OCI-LY7 (cell line): ENCODE measurements at regions not wholly inside any gene's neighbourhood (a gene's known extent, or its start where the extent isn't known, plus 50 kb on each side); places are given as distances from the start of the nearest gene placed in this dataset.

Experiments used
- EZH2phosphoT487 ChIP-seq: fragments of 200-600 bp; sonication (generic); IDR thresholded peaks from 2 replicates; pipeline ENCODE4 v1.6.1; 2018; ENCODE audit warnings: low read depth, borderline replicate concordance, mild to moderate bottlenecking, mixed run types, antibody characterized with exemption, low read length, moderate library complexity, mixed read lengths
- TF ChIP-seq, protein P1 (sequence below): fragments of 200-600 bp; sonication (generic); conservative IDR thresholded peaks from 2 replicates; pipeline ENCODE4 v1.5.1; 2014; ENCODE audit warnings: mild to moderate bottlenecking, antibody characterized with exemption, low read length, moderate library complexity, mixed read lengths

DNA sequence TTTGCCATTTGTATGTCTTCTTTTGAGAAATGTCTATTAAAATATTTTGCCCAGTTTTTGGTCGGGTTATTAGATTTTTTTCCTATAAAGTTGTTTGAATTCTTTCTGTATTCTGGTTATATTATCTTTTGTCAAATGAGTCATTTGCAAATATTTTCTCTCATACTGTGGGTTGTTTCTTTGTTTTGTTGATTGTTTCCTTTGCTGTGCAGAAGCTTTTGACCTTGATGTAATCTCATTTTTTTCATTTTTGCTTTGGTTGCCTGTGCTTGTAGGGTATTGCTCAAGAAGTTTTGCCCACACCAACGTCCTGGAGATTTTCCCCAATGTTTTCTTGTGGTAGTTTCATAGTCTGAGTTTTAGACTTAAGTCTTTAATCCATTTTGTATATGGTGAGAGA, 245.7 kb downstream of the ADCYAP1 start:
- TF ChIP-seq, protein P1, sequence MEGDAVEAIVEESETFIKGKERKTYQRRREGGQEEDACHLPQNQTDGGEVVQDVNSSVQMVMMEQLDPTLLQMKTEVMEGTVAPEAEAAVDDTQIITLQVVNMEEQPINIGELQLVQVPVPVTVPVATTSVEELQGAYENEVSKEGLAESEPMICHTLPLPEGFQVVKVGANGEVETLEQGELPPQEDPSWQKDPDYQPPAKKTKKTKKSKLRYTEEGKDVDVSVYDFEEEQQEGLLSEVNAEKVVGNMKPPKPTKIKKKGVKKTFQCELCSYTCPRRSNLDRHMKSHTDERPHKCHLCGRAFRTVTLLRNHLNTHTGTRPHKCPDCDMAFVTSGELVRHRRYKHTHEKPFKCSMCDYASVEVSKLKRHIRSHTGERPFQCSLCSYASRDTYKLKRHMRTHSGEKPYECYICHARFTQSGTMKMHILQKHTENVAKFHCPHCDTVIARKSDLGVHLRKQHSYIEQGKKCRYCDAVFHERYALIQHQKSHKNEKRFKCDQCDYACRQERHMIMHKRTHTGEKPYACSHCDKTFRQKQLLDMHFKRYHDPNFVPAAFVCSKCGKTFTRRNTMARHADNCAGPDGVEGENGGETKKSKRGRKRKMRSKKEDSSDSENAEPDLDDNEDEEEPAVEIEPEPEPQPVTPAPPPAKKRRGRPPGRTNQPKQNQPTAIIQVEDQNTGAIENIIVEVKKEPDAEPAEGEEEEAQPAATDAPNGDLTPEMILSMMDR: no peak
- no peak for TF ChIP-seq EZH2phosphoT487
